HG02884 (cell line): ENCODE measurements at regions not wholly inside any gene's neighbourhood (a gene's known extent, or its start where the extent isn't known, plus 50 kb on each side); places are given as distances from the start of the nearest gene placed in this dataset.

Source experiments
- ATAC-seq: cut with Tn5 transposase; IDR thresholded peaks from one replicate; pipeline ENCODE4 v1.9.1; 2021; ENCODE audit warnings: mild to moderate bottlenecking, moderate library complexity; ENCODE audit not compliant: unreplicated experiment

DNA sequence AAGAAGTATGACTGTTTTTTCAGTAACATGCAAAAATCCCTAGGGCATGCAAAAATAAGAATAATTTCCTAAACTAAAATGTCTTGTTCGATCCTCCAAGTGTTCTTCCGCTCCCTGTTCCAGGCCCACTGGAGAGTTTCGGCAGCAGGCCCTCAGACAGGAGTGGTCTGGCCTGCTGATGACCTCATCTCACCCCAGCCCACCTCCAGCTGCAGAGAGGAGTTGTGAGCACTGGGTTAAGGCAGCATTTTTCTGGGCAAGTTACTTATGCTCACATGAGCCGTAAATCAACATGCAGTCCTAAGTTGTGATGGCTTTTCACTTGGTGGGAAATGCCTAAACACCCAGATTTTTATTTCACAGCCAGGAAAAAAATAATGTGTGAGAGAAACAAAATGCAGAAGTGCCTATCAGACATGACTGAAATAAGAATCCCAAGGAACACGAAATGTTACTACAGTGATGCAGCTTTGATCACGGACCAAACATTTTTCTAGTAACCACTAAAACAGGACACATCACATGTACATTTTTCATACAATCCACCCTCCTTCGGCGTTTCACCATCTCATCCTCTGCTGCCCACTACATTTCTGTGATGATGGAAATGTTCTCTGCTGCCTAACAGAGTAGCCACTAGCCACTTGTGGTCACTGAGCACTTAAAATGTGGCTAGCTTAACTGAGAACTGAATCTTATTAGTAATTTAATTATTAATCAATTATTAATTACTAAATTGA, 153.3 kb upstream of the TBL1X start:
- ATAC-seq = no peak

DNA sequence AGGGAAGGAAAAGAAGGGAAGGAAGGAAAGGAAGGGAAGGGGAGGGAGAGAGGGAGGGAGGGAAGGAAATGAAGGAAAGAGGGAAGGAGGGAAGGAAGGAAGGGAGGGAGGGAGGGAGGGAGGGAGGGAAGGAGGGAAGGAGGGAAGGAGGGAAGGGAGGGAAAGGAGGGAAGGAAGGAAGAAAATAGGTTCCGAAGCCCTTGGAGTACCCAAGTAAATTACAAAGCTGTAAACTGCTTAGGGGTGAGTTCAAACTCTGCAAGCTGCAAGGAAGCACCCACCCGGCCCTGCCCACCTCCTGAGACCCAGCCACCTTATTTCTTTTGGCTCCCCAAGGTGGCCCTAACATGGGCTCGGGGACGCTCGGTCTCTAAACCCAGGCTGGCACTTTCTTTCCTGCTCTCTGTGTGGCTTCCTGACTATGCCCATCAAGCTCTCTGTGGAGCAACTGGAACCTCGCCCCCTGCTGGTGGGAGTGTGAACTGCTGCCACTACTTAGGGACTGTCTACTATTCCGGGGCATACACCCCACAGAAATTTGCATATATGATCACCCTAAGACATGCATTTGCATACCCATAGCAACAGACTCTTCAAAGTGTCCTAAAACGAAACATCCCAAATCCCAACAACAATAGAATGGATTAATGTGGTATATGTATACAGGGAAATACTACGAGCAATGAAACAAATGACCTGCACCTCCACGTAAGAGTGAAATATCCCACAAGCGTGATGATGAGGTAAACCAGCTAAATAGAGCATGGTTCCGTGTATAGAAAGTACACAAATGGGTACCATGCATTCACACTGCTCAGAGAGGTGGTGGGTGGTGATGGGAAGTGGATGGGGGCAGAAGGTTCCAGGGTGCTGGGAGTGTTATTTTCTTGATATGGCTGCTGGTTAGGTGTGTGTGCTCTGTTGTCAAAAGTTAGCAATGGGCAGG, 151.7 kb upstream of the TBL1X start:
- ATAC-seq = peak; percentile 60

DNA sequence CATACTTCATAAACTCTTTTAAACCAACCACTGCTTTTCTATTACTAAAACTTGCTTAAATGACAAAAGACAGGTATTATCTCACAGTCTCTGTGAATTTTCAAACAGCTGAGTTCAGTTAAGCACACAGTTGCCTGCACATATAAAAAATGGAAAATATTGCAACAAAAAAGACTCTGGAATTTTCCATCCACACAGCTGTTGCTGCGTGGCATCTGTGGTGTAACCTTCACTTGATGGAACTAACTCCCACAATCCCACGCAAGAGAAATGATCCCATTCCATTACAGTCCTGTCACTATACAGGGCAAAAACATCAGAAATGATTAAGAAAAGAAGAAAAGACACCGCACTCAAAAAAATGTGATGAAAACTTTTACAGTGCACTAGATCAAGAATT, 149.8 kb upstream of the TBL1X start:
- no peak for ATAC-seq

DNA sequence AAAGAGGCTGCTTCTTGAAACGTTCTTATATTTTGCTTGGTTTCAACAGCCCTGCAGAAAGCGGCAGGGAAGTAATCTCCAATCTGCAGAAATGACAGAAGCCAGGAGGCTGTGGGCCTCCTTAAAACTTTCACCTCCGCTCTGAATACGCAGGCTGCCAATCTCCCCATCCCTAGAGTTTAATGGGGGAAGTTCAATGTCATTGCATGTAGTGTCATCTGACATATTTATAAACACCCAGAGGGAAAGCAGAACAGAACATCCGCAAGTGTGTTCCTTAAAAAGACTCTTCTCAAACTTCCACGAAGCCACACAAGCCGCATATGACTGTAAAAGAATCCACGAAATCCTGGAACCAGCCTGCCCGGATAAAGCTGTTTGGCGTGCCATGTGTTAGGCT, 148.8 kb upstream of the TBL1X start:
- no peak for ATAC-seq

DNA sequence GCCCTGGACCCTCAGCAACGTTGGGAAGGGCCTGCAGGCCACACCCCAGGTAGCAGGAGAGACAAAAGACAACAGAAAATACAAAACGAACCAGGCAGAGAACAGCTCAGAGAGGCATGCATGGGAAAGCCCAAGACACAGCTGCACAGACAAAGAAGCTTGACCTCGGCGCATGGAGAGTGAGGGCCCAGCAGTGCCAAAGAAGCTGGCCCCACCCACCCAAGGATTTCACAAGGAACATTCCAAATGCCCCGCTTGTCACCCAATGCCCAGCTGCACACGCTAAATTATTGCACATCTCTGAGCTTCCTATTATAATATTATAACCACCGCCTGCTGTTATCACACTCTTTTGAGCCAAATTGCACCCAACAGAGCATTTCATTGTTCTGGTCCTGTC, 147.7 kb upstream of the TBL1X start:
- ATAC-seq = no peak

DNA sequence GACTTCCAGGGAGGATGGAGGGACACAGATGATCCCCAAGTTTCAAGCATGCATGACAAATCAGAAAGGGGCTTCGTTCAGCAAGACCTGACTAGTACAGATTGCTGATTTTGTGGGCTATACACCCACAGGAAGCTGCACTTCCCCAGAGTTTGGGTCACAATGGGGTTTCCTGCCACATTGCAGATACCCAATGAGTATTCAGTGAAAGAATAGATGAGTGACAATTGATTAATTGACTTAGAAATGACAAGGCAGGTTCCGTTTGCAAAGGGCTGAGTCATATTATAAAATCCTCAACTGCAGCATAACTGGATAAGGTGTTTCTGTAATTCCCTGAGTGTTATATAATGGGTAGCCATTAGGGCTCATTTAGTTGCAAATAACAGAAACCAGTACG, 146.6 kb upstream of the TBL1X start:
- no peak for ATAC-seq

DNA sequence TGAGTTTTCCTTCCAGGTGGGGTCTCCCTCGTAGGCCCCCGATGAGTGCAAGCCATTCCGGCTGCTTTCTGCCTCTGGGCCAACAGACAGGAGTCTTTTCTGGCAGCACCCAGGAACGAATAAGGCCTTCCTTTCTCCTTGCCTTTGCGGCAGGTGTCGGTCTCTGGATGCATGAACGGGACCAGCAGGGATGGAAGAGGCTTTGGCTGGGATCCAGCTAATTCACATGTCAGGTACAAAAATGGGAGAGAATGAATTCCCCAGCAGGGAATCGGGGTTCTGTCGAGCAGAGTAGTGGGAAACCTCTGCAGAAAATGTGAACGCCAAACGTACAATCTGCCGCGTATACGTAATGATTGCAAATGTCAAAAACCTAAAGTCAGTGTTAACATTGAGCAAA, 146.1 kb upstream of the TBL1X start:
- no peak for ATAC-seq

DNA sequence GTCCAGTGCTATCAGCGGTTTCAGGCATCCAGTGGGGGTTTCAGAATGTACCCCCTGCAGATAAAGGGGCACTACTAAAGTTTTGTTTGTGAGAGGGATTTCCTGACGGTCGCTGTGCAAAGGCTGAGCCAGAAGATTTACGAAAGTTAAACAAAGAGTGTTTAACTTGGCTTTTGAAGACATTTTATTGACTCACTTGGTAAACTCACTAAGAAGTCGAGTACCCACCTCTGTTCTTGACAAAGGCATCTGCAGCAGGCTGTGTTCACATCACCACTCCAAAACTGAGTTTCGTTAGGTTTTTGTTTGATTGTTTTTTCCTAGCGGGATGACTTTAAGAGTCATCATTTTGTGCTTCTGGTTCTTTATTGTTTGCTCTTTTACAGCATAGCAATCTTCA, 143.9 kb upstream of the TBL1X start:
- ATAC-seq = no peak

DNA sequence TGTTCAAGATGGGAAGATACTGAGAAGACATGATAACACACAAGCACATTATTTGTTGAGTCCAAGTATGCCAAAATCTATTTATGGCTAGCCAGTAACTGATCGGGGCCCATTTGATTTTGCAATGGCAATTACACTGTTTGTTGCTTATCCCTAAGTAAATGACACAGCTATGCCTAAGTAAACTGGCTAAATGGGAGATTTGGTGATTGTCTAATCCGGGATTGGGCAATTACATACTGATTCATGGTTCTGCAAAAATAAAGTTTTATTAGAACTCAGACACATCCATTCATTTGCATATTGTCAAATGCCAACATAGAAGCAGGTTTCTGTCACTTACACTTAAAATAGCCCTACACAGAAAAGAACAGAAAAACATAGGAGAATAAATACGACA, 140.2 kb upstream of the TBL1X start:
- ATAC-seq = no peak

DNA sequence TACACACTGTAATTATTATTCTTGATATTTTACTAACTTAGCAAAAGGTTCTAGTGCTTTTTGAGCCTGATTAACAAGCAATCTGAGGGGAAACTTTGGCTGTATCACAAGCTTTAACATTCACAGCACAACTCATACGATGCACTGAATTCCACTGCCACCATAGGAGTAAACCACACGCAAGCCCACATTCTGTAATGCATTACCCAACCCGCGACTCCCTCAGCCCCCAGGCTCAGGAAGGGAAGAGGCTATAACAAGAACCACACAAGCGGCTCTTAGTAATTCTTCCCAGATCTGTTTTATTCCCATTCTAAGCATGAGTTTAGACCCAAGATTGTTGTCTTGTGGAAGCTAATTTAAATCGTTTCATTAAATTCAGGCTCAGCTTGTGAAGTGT, 138.5 kb upstream of the TBL1X start:
- no peak for ATAC-seq

DNA sequence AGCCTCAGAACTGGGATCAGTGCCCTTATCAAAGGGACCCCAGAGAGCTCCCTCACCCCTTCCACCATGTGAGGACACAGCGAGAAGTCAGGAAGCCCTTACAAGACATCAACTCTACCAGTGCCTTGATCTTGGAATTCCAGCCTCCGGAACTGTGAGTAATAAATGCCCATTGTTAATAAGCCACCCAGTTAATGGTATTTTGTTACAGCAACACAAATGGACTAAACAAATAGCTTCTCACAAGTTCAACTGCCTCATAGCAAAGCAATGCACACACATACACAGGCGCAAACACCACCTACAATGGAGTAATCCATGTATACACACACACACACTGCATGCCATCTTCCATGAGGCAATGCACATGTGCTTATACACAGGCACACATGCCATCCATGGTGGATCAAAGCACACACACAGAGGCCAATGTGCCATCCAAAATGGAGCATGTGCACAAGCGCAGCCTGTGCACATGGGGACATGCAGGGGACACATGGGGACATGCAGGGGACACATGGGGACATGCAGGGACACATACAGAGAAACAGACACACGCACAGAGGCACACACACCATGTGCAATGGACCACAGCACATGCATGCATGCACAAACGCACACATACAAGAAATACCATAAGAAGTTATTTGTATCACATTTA, 137.6 kb upstream of the TBL1X start:
- ATAC-seq = no peak

DNA sequence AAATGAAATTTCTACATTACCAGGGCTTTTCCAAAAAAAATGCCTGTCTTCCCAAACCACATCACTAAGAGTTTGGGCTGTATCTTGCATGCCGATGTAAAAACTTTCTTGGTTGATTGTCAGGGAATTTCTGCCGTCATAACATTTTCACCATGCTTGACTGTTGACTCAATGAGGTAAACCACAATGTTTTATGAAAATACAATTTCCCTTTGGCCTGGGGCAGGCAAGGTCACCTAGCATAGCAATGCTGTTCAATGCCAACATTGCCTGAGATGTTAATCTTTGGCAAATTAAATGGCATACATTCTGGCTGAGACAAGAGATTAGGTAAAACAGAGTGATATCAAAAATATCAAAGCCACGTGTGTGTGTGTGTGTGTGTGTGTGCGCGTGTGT, 137.1 kb upstream of the TBL1X start:
- ATAC-seq = no peak

DNA sequence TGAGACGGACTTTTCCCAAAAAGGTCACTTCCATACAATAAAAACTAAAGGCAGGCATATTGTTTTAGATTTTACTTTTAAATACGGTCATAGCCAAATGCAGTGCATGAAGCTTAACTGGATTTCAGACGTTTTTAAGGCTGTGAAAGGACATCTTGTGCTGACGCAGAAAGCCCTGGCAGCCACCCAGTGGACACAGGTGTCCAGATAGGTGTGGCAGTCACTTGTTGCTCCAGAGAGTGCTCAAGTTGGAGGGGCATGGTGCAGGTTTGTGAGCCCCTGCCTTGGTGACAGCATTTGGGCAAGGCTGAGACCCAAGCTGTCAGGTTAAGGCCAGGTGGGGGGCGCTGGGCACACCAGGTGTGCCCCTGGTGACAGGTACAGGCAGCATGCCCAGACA, 135.8 kb upstream of the TBL1X start:
- ATAC-seq = no peak

DNA sequence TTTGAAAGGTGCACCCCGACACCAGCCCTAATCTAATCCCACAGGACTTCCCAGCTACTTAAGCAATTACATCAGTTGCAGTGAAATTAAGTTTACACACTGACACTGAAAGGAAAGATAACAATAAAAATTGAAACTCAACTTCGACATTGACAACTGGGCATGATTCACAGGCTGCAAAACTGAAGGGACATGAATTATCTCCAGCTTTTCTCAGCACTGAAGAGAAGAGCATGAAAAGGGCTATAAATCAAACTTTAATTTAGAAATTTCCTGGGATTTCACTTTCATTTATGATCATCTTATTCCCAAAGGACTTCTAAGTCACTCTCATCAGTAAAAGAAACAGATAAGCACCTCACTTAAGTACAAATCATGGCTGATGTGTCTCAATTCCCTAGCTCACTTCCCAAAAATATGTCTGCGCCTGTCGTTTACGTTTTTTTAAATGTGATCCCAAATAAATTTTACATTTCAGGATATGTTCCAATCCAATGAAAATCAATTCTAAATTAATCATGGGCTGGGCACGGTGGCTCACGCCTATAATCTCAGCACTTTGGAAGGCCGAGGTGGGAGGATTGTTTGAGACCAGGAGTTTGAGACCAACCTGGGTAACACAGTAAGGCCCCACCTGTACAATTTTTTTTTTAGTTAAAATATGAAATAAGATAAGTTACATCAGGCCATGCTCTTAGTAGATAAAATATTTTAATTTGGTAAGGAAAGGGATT, 134.4 kb upstream of the TBL1X start:
- ATAC-seq = no peak

DNA sequence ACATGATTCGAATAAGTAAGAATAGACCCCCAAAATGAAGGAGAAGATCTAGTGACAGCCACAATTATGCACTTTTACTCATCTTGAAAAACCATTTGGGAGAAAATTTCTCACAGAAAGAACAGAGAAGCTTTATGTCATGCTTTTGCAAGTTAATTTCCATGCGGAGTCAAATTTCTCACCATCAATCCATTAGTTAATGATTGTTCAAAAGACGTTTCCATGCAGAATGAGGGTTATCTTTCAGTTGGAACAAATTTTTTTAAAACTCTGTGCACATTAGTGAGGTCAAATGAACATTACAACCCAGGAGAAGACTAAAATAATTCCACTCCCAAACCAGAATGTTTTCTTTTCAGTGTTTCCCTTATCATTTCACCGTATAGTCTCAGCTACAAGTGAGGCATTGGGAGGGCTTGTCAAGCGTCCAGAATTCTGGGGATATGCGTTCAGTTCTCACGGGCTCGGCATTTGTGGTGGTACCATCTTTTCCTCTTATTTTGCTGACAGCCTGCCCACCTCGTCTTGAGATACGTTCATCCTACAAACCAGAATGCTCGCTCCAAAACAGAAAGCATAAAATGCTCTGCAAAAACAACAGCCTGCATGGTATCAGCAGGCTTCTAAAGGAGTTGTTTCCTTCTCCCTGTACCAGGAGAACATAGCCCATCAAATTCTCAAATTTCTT, 130.8 kb upstream of the TBL1X start:
- no peak for ATAC-seq

DNA sequence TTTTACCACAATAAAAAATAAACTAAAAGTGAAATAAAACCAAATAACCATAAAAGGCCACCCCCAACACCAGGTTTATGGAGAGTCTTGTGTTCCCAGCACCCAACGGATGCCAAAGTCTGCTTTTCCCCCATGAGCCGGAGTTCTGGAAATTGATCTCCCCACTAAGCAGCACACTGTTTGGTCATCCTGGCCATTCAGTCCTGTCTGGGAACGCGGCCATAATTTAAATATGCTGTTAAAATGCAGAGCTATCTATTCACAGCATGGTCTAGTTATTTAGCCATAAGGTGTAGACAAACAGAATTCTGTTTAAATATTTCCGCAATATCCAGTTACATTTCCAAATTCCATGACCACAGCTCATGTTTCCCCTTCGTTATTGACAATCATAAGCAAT, 129.6 kb upstream of the TBL1X start:
- no peak for ATAC-seq

DNA sequence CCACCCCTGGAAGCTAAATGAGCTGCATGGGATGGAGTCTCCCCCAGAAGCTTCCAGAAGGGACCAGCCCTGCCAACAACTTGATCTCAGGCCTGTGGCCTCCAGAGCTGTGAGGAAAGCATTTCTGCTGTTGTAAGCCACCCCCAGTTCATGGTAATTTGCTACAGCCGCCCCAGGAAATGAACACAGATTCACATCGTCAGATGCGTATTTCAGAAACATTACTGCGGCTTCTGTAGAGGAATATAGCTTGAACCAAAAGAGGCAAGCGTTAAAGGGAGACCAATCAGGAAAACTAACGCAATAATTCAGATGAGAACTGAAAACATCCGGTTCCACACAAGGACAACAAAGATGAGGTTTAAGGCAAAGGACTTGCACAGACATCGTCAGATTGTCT, 128.4 kb upstream of the TBL1X start:
- no peak for ATAC-seq

DNA sequence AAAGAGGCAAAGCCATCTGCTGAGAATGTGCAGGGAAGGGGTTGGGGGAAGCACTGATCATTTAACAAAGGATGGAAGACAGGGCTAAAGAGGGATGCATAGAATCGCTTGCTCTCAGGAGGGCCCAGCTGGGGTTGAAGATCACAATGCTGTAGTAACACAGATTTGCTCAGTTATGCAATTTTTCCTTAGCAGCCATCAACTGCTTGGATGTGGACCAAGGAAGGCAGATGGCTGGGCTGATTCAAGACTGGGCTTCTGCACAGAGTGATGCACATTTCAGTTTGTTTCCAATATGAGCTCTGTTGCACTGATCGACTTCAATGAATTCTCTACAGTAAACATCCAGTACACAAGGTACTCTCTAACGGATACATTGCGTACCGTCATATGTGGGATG, 127.8 kb upstream of the TBL1X start:
- no peak for ATAC-seq

DNA sequence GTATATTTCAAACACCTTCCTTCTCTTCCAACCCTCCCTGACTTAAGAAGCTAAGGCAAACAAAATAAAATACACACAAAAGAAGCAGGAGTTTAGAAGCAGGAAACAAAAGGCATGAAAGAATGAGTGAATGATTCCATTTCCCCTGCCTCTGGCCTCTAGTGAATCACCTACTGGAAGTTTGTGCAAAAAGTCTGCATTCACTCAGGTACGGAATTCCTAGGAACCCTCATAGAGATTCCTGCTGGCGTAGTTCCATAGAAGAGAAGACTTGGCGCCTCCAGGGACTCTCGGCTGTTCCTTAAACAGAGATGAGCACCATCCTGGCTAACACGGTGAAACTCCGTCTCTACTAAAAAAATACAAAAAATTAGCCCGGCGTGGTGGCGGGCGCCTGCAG, 125.9 kb upstream of the TBL1X start:
- ATAC-seq = no peak
